SK-N-SH treated with all-trans-retinoic acid at 6 μM for 48 hours (cell line): ENCODE measurements at regions not wholly inside any gene's neighbourhood (a gene's known extent, or its start where the extent isn't known, plus 50 kb on each side); places are given as distances from the start of the nearest gene placed in this dataset.

Experiments
- RARB ChIP-seq: fragments of 250-450 bp; sonication (Bioruptor Pico); IDR thresholded peaks from 2 replicates; pipeline ENCODE4 v1.8.0; 2021; ENCODE audit warnings: mild to moderate bottlenecking, moderate library complexity
- TCF4 ChIP-seq: fragments of 250-450 bp; sonication (Bioruptor Pico); IDR thresholded peaks from 2 replicates; pipeline ENCODE4 v1.8.0; 2021; ENCODE audit warnings: mild to moderate bottlenecking, moderate library complexity, borderline replicate concordance
- TOX ChIP-seq: fragments of 250-450 bp; sonication (Bioruptor Pico); IDR thresholded peaks from 2 replicates; pipeline ENCODE4 v1.8.0; 2021; ENCODE audit warnings: mild to moderate bottlenecking, moderate library complexity, borderline replicate concordance
- ZNF565 ChIP-seq: fragments of 450-650 bp; formaldehyde crosslinking; conservative IDR thresholded peaks from 2 replicates; pipeline ENCODE4 v1.5.0; 2020; ENCODE audit warnings: low read depth, mild to moderate bottlenecking, moderate library complexity
- TF ChIP-seq, protein P1 (sequence below): fragments of 250-450 bp; sonication (Bioruptor Pico); IDR thresholded peaks from 2 replicates; pipeline ENCODE4 v1.5.1; 2020; ENCODE audit warnings: low read depth, mild to moderate bottlenecking, moderate library complexity
- TF ChIP-seq, protein P2 (sequence below): fragments of 250-450 bp; sonication (Bioruptor Pico); IDR thresholded peaks from 2 replicates; pipeline ENCODE4 v1.5.1; 2021; ENCODE audit warnings: mild to moderate bottlenecking, moderate library complexity

DNA sequence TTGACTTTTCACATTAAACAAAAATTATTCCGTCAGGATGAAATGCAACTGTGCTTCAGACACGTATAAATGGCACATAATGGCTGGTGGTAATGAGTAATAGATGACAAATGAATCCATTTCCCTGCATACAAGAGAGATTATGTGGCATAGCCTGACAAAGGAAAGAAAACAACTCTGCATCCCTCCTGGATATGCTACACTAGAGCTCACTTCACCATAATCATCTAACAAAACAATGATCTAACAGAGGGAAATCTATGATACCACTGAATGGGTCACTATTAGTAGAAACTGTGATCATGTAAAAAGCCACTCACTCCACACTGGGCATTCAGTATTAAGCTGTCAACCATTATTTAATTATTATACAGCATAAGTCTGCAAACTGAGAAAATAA, 1498.4 kb downstream of the EFNB2 start:
- TF ChIP-seq, protein P1, sequence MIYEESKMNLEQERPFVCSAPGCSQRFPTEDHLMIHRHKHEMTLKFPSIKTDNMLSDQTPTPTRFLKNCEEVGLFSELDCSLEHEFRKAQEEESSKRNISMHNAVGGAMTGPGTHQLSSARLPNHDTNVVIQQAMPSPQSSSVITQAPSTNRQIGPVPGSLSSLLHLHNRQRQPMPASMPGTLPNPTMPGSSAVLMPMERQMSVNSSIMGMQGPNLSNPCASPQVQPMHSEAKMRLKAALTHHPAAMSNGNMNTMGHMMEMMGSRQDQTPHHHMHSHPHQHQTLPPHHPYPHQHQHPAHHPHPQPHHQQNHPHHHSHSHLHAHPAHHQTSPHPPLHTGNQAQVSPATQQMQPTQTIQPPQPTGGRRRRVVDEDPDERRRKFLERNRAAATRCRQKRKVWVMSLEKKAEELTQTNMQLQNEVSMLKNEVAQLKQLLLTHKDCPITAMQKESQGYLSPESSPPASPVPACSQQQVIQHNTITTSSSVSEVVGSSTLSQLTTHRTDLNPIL (CRISPR knock-in tag): no peak
- TF ChIP-seq TOX (CRISPR knock-in tag) (no peak), TCF4 (CRISPR knock-in tag) (no peak), ZNF565 (CRISPR knock-in tag) (no peak), RARB (CRISPR knock-in tag) (no peak)
- TF ChIP-seq, protein P2, sequence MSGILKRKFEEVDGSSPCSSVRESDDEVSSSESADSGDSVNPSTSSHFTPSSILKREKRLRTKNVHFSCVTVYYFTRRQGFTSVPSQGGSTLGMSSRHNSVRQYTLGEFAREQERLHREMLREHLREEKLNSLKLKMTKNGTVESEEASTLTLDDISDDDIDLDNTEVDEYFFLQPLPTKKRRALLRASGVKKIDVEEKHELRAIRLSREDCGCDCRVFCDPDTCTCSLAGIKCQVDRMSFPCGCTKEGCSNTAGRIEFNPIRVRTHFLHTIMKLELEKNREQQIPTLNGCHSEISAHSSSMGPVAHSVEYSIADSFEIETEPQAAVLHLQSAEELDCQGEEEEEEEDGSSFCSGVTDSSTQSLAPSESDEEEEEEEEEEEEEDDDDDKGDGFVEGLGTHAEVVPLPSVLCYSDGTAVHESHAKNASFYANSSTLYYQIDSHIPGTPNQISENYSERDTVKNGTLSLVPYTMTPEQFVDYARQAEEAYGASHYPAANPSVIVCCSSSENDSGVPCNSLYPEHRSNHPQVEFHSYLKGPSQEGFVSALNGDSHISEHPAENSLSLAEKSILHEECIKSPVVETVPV (CRISPR knock-in tag): no peak
